ENCODE measurements at regions not wholly inside any gene's neighbourhood (a gene's known extent, or its start where the extent isn't known, plus 50 kb on each side); places are given as distances from the start of the nearest gene placed in this dataset.

DNA sequence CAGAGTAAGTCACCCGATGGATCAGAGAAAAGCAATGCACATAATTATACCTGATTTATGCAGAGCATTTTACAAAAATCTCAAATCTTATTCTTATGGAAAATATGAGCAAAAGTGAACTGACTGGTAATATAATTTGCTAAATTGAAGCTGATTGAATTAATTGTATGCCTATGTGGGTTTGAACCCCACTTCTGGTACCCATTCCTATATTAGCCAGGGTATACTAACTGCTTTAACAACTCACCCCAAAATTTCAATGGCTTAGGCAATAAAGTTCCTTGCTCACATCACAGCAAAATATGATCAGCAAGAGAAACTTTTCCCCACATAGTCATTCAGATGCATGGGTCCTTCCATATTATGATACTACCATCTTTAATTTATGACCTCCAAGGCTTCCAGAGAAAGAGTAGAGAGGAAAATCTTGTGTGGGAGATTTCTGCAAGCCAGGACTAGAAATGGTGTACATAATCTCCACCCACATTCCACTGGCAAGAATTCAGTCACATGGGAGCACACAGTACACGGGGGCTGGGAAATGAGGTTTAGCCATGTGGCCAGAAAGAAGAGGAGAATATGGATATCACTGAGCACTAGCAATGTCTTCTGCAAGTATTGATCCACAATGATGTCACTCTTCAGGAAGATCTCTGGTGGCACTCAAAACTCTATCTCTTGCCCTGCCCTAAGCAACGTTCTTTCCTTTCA lies 640.7 kb downstream of the BCOR start:
- DNase-seq, result no peak
- H3K27ac Mint-ChIP-seq, result no peak overlapping the region
- ATAC-seq, result no peak
- no peaks in the 10 kb centered on the region for H3K9me3 Mint-ChIP-seq
- TF ChIP-seq, protein P1, sequence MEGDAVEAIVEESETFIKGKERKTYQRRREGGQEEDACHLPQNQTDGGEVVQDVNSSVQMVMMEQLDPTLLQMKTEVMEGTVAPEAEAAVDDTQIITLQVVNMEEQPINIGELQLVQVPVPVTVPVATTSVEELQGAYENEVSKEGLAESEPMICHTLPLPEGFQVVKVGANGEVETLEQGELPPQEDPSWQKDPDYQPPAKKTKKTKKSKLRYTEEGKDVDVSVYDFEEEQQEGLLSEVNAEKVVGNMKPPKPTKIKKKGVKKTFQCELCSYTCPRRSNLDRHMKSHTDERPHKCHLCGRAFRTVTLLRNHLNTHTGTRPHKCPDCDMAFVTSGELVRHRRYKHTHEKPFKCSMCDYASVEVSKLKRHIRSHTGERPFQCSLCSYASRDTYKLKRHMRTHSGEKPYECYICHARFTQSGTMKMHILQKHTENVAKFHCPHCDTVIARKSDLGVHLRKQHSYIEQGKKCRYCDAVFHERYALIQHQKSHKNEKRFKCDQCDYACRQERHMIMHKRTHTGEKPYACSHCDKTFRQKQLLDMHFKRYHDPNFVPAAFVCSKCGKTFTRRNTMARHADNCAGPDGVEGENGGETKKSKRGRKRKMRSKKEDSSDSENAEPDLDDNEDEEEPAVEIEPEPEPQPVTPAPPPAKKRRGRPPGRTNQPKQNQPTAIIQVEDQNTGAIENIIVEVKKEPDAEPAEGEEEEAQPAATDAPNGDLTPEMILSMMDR (IDR thresholded peaks at IDR 0.05), result no peak
- POLR2A ChIA-PET, result no interaction called here
- CTCF ChIA-PET, result no interaction called here
- intact Hi-C loops (cut with micrococcal nuclease), result no loop called here
- no peaks in the 10 kb centered on the region for H3K4me1 Mint-ChIP-seq (ENCODE audit: low read depth)
- H3K36me3 Mint-ChIP-seq (ENCODE audit: low read depth), result no peaks in the 10 kb centered on the region
- H3K4me3 Mint-ChIP-seq, result no peak overlapping the region
- H3K27me3 Mint-ChIP-seq, result no peaks in the 10 kb centered on the region

DNA sequence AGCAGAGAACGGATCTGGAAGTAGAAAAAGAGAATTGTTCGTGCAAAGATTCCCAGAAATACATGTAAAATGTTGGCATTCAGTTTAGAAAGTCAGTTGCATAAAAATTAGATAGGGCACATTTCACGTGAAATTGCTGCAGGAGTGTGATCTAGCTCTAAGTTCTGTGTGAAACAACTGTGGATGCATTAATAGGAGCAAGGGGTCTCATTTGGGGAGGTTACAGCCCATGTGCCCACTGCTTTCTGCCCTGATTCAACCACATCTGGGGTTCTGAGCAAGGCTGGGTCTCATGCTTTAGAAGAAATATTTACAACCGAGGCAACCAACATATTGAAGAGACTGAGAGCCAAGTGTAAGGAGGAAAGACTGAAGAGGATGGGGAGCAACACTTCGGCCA lies 639.0 kb downstream of the BCOR start:
- H3K4me1 Mint-ChIP-seq (ENCODE audit: low read depth), result peaks cover 7% of the 10 kb centered on the region
- DNase-seq, result no peak
- CTCF ChIA-PET, result no interaction called here

DNA sequence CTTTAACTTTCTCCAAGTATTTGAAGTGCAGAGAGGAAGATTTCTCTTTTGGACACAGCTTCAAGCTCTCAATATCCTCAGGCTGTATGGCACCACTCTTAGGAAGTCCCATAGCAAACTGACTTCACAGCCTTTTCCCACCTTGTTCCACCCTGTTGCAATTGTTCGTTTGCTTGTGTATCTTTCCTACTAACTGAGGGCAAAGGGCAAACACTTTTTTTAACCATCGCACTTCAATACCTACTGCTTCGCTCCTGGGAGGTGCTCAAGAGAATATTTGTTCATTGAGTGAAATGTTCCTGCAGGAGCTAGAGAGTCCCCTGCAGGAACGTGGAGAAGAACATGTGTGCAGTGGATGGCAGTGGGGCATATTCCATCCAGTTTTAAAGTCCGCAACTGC lies 638.6 kb downstream of the BCOR start:
- no peak overlapping the region for H3K4me3 Mint-ChIP-seq
- intact Hi-C loops (cut with micrococcal nuclease), result no loop called here
- H3K4me1 Mint-ChIP-seq (ENCODE audit: low read depth), result peaks cover 7% of the 10 kb centered on the region
- ATAC-seq (no peak), DNase-seq (no peak)
- H3K9me3 Mint-ChIP-seq, result no peaks in the 10 kb centered on the region
- TF ChIP-seq, protein P1 (IDR thresholded peaks at IDR 0.05), result no peak
- CTCF ChIA-PET, result no interaction called here
- no peaks in the 10 kb centered on the region for H3K27me3 Mint-ChIP-seq
- no peaks in the 10 kb centered on the region for H3K36me3 Mint-ChIP-seq (ENCODE audit: low read depth)
- no peak overlapping the region for H3K27ac Mint-ChIP-seq
- POLR2A ChIA-PET, result no interaction called here

More for the DNA sequence above, 639.0 kb downstream of the BCOR start:
- no peak overlapping the region for H3K27ac Mint-ChIP-seq
- TF ChIP-seq, protein P1 (IDR thresholded peaks at IDR 0.05), result no peak
- POLR2A ChIA-PET, result no interaction called here
- H3K9me3 Mint-ChIP-seq, result no peaks in the 10 kb centered on the region
- H3K36me3 Mint-ChIP-seq (ENCODE audit: low read depth), result no peaks in the 10 kb centered on the region
- no peak for ATAC-seq
- no peak overlapping the region for H3K4me3 Mint-ChIP-seq
- no peaks in the 10 kb centered on the region for H3K27me3 Mint-ChIP-seq
- intact Hi-C loops (cut with micrococcal nuclease), result no loop called here

DNA sequence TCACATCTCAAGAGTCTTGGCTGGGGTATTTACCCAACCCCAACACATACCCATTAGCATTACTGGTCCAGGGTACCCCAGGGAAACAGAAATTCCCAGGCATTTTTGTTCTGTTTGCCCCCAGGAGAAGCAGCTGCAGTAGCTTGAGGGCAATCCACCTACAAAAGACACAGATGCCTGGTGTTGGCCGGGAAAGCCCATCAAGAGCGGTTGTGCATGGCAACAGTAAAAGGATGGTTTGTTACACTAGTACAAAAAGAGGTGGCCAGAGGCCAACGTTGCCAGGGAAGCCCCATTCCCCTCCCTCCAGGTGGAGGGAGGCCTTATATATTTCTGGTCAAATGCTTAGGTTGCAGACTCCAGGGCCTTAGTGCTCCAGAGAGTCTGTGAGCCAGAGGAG lies 637.8 kb downstream of the BCOR start:
- H3K27me3 Mint-ChIP-seq, result no peaks in the 10 kb centered on the region
- H3K27ac Mint-ChIP-seq, result no peak overlapping the region
- intact Hi-C loops (cut with micrococcal nuclease), result no loop called here
- ChIA-PET POLR2A (no interaction called here), CTCF (no interaction called here)
- no peak for ATAC-seq
- TF ChIP-seq, protein P1 (IDR thresholded peaks at IDR 0.05), result no peak
- peaks cover 12% of the 10 kb centered on the region for H3K4me1 Mint-ChIP-seq (ENCODE audit: low read depth)
- no peaks in the 10 kb centered on the region for H3K36me3 Mint-ChIP-seq (ENCODE audit: low read depth)
- no peaks in the 10 kb centered on the region for H3K9me3 Mint-ChIP-seq
- DNase-seq, result no peak
- no peak overlapping the region for H3K4me3 Mint-ChIP-seq

DNA sequence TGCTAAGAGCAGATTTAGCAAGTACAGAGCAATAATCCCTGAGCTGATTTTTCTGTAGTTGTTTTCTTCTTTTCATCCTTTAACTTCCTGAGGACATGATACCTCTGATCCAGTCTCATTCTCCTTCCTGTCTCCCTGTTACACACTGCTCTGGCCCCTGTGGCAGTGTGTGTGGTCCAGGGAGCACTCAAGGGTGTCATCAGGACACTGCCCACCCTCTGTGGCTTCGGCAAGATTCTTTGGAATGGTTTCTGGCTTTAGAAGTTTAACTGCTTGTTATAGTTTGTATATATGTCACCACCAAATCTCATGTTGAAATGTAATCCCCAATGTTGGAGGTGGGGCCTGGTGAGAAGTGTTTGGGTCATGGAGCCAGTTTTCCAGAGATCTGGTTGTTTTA lies 637.3 kb downstream of the BCOR start:
- Mint-ChIP-seq H3K4me3 (no peak overlapping the region), H3K27ac (no peak overlapping the region), H3K4me1 (ENCODE audit: low read depth) (peaks cover 12% of the 10 kb centered on the region), H3K9me3 (no peaks in the 10 kb centered on the region), H3K27me3 (no peaks in the 10 kb centered on the region), H3K36me3 (ENCODE audit: low read depth) (no peaks in the 10 kb centered on the region)
- CTCF ChIA-PET, result no interaction called here
- DNase-seq (no peak), ATAC-seq (no peak)
- intact Hi-C loops (cut with micrococcal nuclease), result no loop called here
- TF ChIP-seq, protein P1 (IDR thresholded peaks at IDR 0.05), result no peak
- POLR2A ChIA-PET, result no interaction called here
